Ovary (tissue), 7 donors: ENCODE measurements at regions not wholly inside any gene's neighbourhood (a gene's known extent, or its start where the extent isn't known, plus 50 kb on each side); places are given as distances from the start of the nearest gene placed in this dataset.

Source experiments
- DNase-seq, 5 donors: peaks; one replicate each; pipeline ENCODE4 v3.0.0-alpha.2; 2019 to 2020
- H3K27ac ChIP-seq, 2 donors: fragments of 200-600 bp; one replicate each; pipeline versions ENCODE4 v1.5.1 to v1.8.0; 2019 to 2022
- H3K27me3 ChIP-seq: fragments of 200-600 bp; one replicate; pipeline ENCODE4 v1.8.0; 2022
- H3K36me3 ChIP-seq: fragments of 200-600 bp; sonication (generic); one replicate; pipeline ENCODE4 v1.5.1; 2019
- H3K4me1 ChIP-seq: one replicate; pipeline ENCODE4 v1.8.1; 2013; ENCODE audit warnings: mild to moderate bottlenecking, moderate library complexity; ENCODE audit not compliant: insufficient read depth
- H3K4me3 ChIP-seq: fragments of 200-600 bp; sonication (generic); one replicate; pipeline ENCODE4 v1.5.1; 2017
- H3K9me3 ChIP-seq, 2 donors: fragments of 200-600 bp in 1 of 2; sonication (generic) in 1 of 2; one replicate each; pipeline versions ENCODE4 v1.5.1 to v1.8.1; 2013 to 2019; ENCODE audit warnings: mild to moderate bottlenecking in 1 of 2, moderate library complexity in 1 of 2
- CTCF ChIP-seq, 3 donors: fragments of 450-650 bp in 2 of 3; fragments of 200-600 bp in 1 of 3; IDR thresholded peaks; one replicate each; pipeline versions ENCODE4 v1.5.1 to v1.8.0; 2016 to 2022; ENCODE audit warnings: antibody characterized with exemption in 3 of 3, mild to moderate bottlenecking in 1 of 3
- EP300 ChIP-seq: sonication (generic); formaldehyde crosslinking; IDR thresholded peaks from one replicate; pipeline ENCODE4 v1.6.1; 2017; ENCODE audit warnings: antibody characterized with exemption
- POLR2A ChIP-seq: fragments of 450-650 bp; IDR thresholded peaks from one replicate; pipeline ENCODE4 v1.6.1; 2017; ENCODE audit warnings: antibody characterized with exemption, mild to moderate bottlenecking, moderate library complexity
- WGBS, 3 donors: extraction: QIAGEN DNeasy Blood & Tissue Kit in 1 of 3; methylation state at CpG; one replicate each; pipeline versions ENCODE4 v1.1.5 to v1.1.7; 2013 to 2017; 5-methylcytosine and 5-hydroxymethylcytosine counted together
- intact Hi-C, 4 donors: fragments of 100-400 bp; cut with DNase I; formaldehyde crosslinking; loops; one replicate each; pipeline versions ENCODE4 v1.11.0 to v1.15.1; 2022 to 2023
- donor health status: DM: no; HTN: no; CAD: no; lungs with moderate emphysema.
- donor health status: DM: no; HTN: no; CAD: no.
- donor health status: Bipolar disorder and iron deficiency.
- donor health status: DM: no; HTN: no; CAD: no.
- donor health status: DM: yes; HTN: yes; CAD: no.

- no peaks in the 10 kb centered on the region for H3K36me3 ChIP-seq
- intact Hi-C loops = no loop called here
- no peak overlapping the region for H3K4me3 ChIP-seq
- no peaks in the 10 kb centered on the region for H3K27me3 ChIP-seq
- DNase-seq = no peak
- 92 to 97% (median 95%) methylated on average over 3 of the region's 3 CpGs for WGBS, 3 donors
- no peak overlapping the region for H3K27ac ChIP-seq
- no peaks in the 10 kb centered on the region for H3K9me3 ChIP-seq
- TF ChIP-seq POLR2A (no peak), CTCF (IDR thresholded peaks at IDR 0.05) (no peak), EP300 (no peak)
- H3K4me1 ChIP-seq = no peaks in the 10 kb centered on the region
These were observed 126.9 kb upstream of the DNAH14 start for GRCh38 chr1:224802617-224803016.

- Histone ChIP-seq H3K4me3 (no peak overlapping the region), H3K4me1 (no peaks in the 10 kb centered on the region), H3K9me3 (no peaks in the 10 kb centered on the region), H3K36me3 (no peaks in the 10 kb centered on the region), H3K27ac (no peak overlapping the region), H3K27me3 (no peaks in the 10 kb centered on the region)
- TF ChIP-seq EP300 (no peak), POLR2A (no peak), CTCF (IDR thresholded peaks at IDR 0.05) (no peak)
- DNase-seq = no peak
- WGBS, 3 donors = 65 to 76% (median 66%) methylated on average over 3 of the region's 3 CpGs
- intact Hi-C loops = no loop called here
These were observed 125.3 kb upstream of the DNAH14 start for GRCh38 chr1:224804220-224804619.

GRCh38 chr1:224805889-224806288 lies 123.6 kb upstream of the DNAH14 start:
- intact Hi-C loops = no loop called here
- WGBS, 3 donors = 96% methylated on average over 2 of the region's 2 CpGs
- H3K4me3 ChIP-seq = no peak overlapping the region

GRCh38 chr1:224809137-224809536 lies 120.3 kb upstream of the DNAH14 start:
- WGBS, 3 donors = 88 to 93% (median 91%) methylated on average over 5 of the region's 5 CpGs
- H3K4me1 ChIP-seq = no peaks in the 10 kb centered on the region
- H3K27ac ChIP-seq = no peak overlapping the region
- intact Hi-C loops = no loop called here
- H3K9me3 ChIP-seq = no peaks in the 10 kb centered on the region
- H3K4me3 ChIP-seq = no peak overlapping the region
- TF ChIP-seq EP300 (no peak), CTCF (IDR thresholded peaks at IDR 0.05) (no peak), POLR2A (no peak)
- H3K27me3 ChIP-seq = no peaks in the 10 kb centered on the region
- no peak for DNase-seq
- H3K36me3 ChIP-seq = no peaks in the 10 kb centered on the region

More at GRCh38 chr1:224805889-224806288, 123.6 kb upstream of the DNAH14 start:
- no peaks in the 10 kb centered on the region for H3K4me1 ChIP-seq
- no peak for DNase-seq
- H3K36me3 ChIP-seq = no peaks in the 10 kb centered on the region
- no peak overlapping the region for H3K27ac ChIP-seq
- H3K27me3 ChIP-seq = no peaks in the 10 kb centered on the region
- H3K9me3 ChIP-seq = no peaks in the 10 kb centered on the region
- no peak for TF ChIP-seq CTCF (IDR thresholded peaks at IDR 0.05)
- no peak for TF ChIP-seq POLR2A
- no peak for TF ChIP-seq EP300

- H3K27me3 ChIP-seq = no peaks in the 10 kb centered on the region
- no peaks in the 10 kb centered on the region for H3K9me3 ChIP-seq
- no peaks in the 10 kb centered on the region for H3K36me3 ChIP-seq
- no peak overlapping the region for H3K4me3 ChIP-seq
- intact Hi-C loops = no loop called here
- TF ChIP-seq CTCF (IDR thresholded peaks at IDR 0.05) = no peak
- 94 to 96% (median 94%) methylated on average over 4 of the region's 4 CpGs for WGBS, 3 donors
- H3K4me1 ChIP-seq = no peaks in the 10 kb centered on the region
- H3K27ac ChIP-seq = no peak overlapping the region
- DNase-seq = no peak
These were observed 119.9 kb upstream of the DNAH14 start for GRCh38 chr1:224809613-224810012.
